LNCaP clone FGC (cell line): ENCODE measurements at regions not wholly inside any gene's neighbourhood (a gene's known extent, or its start where the extent isn't known, plus 50 kb on each side); places are given as distances from the start of the nearest gene placed in this dataset.

Experiments
- DNase-seq: peaks from one replicate; pipeline ENCODE4 v3.0.0-alpha.2; 2011; ENCODE audit warnings: low read depth
- H3K4me3 ChIP-seq: 2 replicates; pipeline ENCODE4 v1.5.1; 2011; ENCODE audit warnings: mild to moderate bottlenecking, low read depth, low read length, control low read depth
- CTCF ChIP-seq: IDR thresholded peaks from 2 replicates; pipeline ENCODE4 v1.5.1; 2012; ENCODE audit warnings: mild to moderate bottlenecking; ENCODE audit not compliant: control insufficient read depth, insufficient read depth; ENCODE audit errors: extremely low read depth

- no peak for DNase-seq
- no peak overlapping the region for H3K4me3 ChIP-seq
- no peak for TF ChIP-seq CTCF
Observed at GRCh38 chr21:25371841-25372425, 235.3 kb downstream of the MRPL39 start.

- no peak overlapping the region for H3K4me3 ChIP-seq
- no peak for DNase-seq
- TF ChIP-seq CTCF = no peak
Observed at GRCh38 chr21:25370311-25370744, 237.0 kb downstream of the MRPL39 start.

- TF ChIP-seq CTCF = no peak
- H3K4me3 ChIP-seq = no peak overlapping the region
- no peak for DNase-seq
Observed at GRCh38 chr21:25369524-25370300, 237.6 kb downstream of the MRPL39 start.

GRCh38 chr21:25368531-25368930 is 238.8 kb downstream of the MRPL39 start:
- no peak overlapping the region for H3K4me3 ChIP-seq
- no peak for TF ChIP-seq CTCF
- DNase-seq = no peak

- no peak for TF ChIP-seq CTCF
- no peak overlapping the region for H3K4me3 ChIP-seq
- DNase-seq = no peak
Observed at GRCh38 chr21:25366116-25366515, 241.2 kb downstream of the MRPL39 start.

GRCh38 chr21:25362375-25363267 is 244.7 kb downstream of the MRPL39 start:
- no peak for DNase-seq
- no peak for TF ChIP-seq CTCF
- H3K4me3 ChIP-seq = no peak overlapping the region
